GM21381 (cell line): ENCODE measurements at regions not wholly inside any gene's neighbourhood (a gene's known extent, or its start where the extent isn't known, plus 50 kb on each side); places are given as distances from the start of the nearest gene placed in this dataset.

Experiments used
- ATAC-seq: cut with Tn5 transposase; IDR thresholded peaks from one replicate; pipeline ENCODE4 v1.9.1; 2021; ENCODE audit warnings: mild to moderate bottlenecking, moderate library complexity; ENCODE audit not compliant: unreplicated experiment

DNA sequence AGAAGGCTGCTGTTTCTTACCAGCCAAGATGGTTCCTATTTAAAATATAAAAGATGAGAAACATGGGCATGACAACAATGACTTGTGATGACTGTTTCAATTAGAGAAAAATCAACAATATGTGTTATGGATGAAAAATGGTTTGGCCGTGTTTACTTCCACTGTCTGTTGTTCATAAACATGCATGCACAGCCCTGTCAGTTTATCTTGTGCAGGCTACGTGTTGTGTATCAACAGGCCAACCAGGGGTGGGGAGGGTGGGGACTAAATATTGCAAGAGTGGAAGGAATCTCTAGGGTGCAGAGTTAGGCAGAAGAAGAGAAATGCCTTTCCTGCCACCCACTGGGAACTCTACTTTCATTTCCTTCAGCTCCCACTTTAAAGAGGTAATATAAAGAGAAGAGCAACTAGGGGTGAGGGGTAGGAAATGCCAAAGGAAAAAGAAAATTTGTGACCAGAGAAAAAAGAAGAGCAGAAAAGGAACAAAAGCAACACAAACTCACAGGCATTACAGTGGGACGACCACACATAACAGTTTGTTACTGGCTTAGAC, 116.8 kb upstream of the MEIS1 start:
- ATAC-seq, result no peak

DNA sequence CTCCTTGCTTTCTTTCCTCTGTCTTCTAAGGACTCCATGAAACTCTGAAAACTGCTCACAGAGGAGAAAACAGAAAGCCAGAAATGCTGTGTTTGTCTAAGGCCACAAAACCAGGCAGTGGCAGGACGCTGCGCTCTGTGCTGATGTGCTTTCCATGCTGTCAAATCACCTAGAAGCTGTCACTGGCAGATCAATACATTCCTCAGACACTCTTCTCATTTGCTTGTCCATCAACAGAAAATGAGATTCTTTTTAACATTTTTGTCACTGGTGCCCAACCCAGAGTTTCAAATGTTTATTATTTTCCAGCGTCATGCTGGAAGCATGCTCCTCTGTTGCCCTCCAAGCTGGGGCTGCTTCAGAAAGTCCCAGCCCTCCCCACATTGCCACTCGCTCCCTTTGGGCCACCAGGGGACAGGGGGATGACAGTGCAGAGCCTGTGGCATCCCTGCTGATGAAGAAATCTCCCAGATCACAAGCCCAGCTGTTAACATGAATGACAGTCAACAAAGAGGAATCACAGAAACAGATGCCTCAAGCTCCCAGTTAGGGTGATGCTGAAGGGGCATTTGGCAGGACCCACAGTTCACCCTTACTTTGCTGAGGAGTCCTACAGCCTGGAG, 117.5 kb upstream of the MEIS1 start:
- ATAC-seq, result no peak

DNA sequence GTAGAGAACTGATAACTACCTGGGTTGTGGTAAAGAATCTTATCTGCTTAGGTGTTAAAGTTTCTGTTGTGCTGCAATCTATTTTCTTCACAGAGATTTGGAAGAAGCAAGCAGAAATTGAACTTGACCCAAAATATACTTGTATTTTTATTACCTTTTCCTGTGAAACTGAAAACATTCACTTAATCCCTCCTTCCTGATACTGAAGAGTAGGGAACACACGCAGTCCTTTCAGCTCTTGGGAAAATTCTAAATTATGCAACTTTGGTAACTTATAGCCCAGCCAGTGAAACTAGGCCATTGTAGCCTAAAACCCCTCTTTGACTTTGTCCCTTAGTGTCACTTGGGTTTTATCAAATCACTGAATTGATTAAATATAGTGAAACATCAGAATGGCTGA, 128.4 kb upstream of the MEIS1 start:
- ATAC-seq, result no peak

DNA sequence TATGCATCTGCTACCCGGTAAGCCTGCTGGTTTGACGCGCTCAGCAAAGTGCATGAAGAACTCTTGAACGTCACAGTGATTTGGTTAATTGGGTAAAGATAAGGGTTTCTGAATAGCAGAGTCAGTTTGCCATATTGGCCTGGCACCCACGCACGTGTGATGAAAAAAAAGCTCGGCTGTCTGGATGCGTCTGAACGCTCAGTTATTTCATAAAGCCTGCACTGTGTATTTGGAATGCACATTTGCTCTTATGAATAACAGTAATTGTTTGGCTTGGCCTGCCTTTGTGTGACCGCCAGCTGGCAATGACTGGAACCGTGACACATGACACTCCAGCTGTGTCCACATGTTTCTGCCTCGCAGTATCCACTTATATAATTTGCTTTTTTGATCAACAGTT, 129.2 kb upstream of the MEIS1 start:
- ATAC-seq, result no peak

DNA sequence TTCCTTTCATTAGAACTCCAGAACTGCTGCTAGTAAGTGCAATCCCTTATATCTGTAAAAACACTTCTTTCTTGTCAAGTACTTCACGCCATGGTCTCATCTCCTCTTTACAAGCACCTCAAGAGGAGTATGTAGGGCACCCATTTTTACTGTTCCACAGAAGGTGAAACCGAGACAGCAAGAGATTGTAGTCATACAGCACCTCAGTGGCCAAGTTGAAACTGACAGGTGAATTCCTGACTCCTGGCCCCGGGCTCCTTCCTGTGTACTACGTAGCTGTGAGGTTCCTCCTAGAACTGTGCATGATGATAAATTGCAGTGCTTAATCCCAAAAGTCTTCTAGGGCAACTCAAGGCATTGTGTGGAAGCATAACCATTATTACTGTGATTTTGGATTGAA, 131.5 kb upstream of the MEIS1 start:
- ATAC-seq, result no peak

DNA sequence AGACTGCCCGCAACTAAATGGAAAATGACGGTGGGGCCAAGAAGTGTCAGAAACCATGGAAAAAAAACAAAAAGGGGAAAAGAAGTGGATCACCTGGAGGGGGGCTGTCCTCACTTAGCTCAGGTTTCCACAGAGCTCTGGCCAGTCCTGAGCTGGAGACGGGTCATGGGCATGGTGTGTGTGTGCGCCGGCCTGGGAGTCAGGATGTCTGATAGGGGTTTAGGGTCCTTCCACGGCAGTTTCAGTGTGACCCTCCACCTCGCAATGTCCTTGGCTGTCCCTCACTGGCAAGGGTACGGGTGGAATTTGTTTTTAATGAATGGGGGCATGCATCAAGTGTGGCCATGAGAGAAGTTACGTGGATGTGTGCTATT, 133.2 kb upstream of the MEIS1 start:
- ATAC-seq, result no peak

DNA sequence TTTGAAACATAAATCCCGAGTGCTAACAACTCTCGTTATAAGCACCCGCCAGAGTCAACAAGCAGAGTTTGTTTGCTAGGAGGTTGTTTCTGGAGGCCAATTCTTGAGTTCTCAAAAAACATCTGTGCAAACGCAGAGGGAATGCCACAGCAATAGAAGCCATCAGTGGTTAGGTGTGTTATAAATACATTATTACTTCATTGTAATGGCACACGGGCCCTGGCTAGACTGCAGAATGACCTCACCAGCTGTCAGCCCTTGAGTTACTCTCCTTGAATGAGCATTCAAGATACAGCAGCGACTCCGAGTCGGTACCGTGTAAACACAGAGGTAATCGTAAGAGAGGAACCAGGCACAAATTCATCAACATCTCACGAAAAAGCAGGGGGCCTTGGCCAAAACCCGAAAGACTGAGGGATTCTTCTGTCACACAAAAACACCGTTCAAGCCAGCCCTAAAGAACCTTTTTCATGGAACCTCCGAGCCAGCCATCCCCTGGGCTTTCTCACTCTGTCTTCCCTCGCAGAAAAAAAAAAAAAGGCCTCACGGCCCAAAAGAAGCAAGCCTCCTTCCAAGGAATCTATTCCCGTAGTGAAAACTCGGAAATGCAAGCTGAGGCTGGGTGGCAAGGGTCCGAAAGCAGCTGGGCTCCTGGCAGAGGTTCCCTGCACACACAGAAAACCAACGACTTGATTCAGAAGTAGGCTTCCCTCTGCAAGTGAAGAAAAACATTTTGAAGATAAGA, 133.7 kb upstream of the MEIS1 start:
- ATAC-seq, result no peak

DNA sequence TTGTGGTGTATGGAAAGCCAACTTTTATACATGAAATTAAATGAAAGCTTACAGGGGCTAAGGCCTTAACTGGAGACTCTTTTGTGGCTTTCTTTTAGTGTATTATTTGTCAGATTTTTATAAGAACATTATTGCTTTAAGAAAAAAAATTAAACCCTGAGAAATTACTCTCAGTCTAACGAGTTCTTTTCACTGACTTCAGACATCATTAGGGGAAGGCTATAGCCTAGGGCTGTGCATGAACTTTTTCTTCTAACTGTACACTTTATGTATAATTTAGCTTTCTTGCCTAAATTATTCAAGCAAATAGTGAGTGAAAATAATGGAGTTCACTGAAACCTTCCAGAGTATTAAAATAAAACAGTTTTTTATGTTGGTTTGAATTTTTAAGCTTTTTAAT, 151.1 kb upstream of the MEIS1 start:
- ATAC-seq, result no peak

DNA sequence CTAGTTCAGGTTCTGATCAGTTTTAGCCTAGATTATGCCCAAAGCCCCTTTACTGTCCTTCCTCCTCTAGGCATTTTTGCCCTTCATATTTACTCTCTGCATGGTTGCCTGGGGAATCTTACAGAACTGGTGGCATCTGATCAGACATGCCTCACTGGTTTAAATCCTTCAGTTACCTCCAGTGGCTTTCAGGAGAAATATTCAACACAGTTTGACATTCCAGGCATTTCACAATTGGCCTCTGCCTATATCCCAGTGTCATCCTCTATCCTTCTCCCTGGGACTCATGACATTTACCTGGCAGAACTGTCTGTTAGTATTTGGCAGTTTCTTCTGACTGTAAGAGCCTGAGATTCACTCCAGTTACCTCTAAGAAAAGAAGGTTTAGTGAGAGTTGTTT, 152.9 kb upstream of the MEIS1 start:
- ATAC-seq, result no peak

DNA sequence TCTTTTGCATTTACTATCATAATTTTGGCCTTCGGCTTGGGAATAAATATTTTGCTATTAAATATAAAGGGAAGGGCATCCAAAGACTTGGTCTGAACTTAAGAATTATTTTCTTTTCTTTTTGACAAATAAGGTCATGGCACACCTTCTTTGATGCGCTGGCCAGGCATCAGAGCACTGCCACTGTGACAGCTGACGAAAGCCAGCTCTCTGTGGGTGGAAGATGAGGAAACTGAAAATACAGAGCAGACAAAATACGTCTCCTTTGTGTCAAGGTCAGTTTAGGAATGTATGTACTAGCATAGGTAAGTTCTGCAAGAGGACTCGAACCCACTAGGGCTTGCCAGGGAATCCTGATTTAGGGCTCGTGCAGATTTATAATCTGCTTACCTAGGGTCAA, 155.9 kb upstream of the MEIS1 start:
- no peak for ATAC-seq

DNA sequence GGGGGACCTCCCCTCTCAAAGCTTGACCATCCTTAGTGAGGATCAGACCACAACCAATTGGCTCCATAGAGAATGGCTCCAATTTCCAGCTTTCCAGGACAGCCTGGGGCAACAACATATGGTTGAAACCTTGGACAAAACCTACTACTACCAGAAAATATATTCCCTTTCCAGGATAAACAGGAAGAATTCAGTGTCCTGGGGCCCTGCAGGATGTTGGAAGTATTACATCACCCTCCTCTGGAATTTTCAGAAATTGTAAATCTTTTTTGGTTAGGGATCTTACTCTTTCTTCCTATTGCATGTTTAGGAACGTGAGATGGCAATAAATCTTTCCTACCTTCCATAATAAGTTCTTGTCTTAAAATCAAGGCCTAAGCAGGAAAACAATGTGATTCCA, 158.9 kb upstream of the MEIS1 start:
- ATAC-seq, result no peak

DNA sequence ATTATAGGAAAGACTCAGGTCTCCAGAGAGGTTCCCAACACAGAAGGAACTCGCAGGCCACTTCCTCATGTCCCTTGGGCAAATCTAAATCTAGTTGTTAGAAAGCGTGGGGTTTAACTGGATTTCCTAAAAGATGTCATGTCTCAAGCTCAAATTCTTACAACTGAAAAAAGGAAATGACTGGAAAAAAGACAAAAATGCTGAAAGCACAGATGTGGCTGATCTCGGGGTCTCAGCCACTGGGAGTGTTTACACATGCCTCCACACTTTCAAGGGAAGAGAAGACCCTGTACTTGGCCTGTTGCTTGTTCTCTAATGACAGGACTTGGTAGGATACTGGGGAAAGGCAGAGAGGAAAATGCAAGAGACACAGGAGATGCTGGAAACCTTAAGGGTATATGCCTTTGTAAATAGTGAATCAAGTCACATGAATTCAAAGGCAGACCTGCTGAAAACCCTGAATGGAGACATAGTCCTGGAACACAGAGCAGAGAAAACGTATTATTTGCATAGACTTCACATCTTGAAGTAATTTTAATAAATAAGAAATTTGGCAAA, 160.9 kb upstream of the MEIS1 start:
- ATAC-seq, result no peak

DNA sequence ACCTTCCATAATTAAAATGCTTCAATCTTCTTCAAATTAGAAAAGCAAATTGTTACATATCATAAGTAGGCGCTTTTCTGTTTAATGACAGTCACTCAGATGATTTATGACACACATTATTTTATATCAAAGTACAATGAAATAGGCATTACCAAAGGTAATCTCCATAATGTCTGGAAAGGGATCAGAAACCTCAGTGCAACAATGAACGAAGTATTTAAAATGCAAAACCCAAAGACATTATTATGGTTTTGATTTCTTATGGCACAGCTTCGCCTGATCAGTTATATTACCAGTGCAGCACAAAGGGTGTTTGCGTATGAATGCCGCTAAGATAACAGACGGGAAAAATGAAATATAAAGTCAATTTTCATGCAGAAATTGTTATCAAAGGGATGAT, 162.2 kb upstream of the MEIS1 start:
- no peak for ATAC-seq

DNA sequence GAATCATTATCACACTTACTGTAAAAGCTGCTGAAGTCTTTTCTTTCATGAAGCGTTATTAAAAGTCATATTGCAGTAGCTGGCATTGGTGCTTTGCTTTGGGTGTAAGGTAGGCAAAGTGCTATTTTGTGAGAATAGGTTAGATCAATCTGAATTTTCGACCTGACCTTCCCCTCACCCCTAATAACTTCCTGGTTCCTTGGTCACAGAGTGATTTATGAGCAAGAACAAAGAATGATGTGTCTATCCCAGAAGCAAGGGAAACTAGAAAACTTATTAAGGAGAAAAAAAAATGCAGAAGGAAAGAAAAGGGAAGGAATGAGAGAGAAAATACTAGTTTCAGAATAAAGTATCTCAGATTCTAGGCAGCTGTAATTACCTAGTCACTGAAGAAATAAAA, 163.1 kb upstream of the MEIS1 start:
- no peak for ATAC-seq

DNA sequence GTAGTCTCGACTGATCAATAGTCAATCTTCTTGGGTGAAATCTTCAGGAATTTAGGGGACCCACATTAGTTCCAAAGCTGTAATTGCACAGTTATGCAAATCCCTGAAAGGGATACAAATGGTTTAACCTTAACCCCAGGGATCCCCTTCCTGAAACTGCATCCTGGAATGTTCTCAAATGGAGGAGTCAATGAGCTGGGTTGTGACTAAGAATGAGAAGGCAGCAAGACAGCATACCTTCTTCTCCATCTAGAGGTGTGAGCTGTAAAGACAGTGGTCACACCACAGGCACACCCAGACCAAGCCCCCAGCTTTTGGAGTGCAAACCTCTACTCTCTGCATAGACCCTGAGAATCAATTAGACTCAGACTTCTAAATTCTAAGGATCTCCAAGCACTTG, 164.7 kb upstream of the MEIS1 start:
- ATAC-seq, result no peak

DNA sequence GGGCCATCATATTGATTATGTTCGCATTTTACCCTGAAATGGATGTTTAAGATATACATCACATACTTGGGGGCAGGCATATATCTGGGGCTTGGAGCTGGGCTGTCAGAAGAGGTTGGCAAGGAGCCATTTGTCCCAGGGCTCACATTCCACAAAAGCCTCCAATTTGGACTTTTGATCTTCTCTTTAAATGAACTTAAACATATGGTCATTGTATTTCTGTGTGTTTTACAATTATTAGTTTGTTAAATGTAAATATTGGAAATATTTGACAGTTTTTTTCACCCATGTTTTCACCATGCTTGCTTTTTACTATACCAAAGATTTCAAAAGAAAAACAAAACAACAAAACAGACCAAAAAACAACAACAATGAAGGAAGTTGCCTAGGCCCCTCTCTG, 165.8 kb upstream of the MEIS1 start:
- ATAC-seq, result no peak

DNA sequence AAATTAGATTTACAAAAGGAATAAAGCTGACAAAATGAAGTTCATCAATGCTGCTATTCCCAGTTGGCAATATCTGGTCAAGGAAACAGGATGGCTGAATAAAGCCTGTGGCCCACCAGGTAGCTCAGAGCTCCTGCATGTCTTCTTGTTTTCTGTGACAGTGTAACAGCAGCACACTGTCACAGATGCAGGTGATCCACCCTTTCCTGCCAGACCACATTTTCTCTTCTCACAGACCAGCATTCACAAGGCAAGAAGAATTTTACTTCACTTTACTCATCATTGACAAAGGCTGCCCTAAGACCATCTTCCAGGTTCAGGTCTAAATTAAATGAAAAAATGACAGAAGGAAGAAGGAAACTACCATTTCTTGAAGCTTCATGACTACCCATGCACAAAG, 166.2 kb upstream of the MEIS1 start:
- ATAC-seq, result no peak

DNA sequence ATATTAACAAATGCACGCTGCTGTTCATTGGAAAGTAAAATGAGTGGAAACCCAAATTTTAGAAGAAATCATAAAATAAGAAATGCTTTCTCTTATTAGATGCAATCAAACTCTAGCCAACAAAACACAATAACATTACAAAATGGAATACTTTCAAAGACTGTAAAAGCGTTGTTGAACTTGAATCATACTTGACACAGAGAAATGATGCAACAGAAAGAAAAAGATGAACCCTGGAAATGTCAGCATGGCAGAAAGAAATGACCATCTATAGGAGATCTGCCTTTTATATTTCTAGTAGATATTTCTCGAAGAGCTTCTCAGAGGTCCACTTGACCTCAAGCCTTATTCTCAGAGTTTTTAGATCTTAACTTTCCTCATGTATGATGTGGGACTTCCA, 170.6 kb upstream of the MEIS1 start:
- no peak for ATAC-seq

DNA sequence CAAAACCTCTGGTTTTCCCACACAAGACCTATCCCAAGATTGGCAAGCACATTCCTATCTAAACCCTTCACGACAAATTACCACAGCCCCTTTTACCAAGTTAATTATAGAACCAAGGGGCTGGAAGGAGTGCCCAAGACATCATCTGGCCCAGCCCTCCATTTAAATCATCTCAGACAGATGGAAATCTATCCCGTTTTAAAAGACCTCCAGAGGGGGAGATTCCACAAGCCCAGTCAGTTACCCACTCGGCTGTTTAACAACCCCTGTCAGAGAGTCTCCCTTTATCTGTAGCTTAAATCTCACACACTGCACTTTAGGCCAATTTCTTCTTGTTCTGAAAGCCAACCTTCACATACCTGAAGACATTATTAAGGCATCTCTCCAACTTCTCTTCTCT, 179.1 kb upstream of the MEIS1 start:
- ATAC-seq, result no peak

DNA sequence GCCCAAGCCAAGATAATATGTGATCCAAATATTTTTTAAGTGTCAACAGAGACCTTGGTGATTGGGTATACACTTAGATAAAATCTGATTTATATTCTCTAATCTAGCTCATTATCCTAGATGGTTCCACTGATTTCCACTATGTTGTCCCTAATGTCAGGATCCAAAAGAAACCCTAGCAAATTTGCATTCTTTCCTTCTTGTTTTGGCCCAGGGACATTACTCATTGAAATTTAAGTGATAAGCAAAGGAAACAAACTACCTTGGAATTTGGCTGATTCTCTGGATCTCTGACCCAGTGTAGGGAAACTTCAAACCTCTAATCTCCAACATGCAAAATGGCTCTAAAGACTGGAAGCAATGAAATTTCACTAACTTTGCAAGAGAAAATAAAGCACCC, 179.8 kb upstream of the MEIS1 start:
- no peak for ATAC-seq

DNA sequence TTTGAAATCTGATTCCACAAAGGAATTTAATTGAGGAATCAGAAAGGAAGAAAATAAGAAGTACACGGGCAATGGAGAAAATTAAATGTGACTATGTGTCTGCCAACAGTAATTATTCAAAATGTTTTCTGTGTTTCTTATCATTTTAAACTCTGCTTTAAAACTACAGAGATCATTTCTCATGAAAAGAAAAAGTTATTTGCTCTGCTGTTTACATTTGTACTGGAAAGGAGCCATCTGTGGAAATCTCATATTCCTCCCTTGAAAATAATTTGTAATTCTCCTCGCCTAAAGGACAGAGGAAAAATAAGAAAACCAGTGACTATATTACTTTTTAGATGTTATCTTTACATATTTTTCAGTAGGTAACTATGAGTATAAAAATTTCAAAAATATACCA, 181.9 kb upstream of the MEIS1 start:
- no peak for ATAC-seq

DNA sequence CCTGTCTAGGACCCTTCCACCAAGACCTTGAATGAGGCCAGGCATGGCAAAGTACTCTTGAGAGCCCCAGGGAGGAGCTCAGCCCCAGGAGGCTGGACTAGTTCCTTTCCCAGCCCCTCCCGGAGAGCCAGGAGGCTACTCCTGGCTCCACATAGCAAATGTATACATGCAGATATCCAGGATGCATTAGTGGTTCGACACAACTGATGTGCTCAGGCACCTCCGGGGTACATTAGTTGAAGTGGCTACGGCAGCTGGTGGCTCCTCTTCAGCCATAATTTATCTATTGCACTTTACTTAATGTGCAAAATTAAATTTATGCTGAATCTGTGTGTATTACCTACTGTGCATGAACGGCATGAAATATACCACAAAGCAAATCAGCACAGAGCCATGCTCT, 182.8 kb upstream of the MEIS1 start:
- no peak for ATAC-seq
